GM21360 (cell line): ENCODE measurements at regions not wholly inside any gene's neighbourhood (a gene's known extent, or its start where the extent isn't known, plus 50 kb on each side); places are given as distances from the start of the nearest gene placed in this dataset.
"Not testable (repeated sequence)": the region's sequence is repeated elsewhere in the genome, so short reads cannot be mapped to it uniquely, and the experiment has no call there.

Experiments
- ATAC-seq: cut with Tn5 transposase; IDR thresholded peaks from one replicate; pipeline ENCODE4 v1.9.1; 2021; ENCODE audit warnings: mild to moderate bottlenecking, moderate library complexity; ENCODE audit not compliant: unreplicated experiment

DNA sequence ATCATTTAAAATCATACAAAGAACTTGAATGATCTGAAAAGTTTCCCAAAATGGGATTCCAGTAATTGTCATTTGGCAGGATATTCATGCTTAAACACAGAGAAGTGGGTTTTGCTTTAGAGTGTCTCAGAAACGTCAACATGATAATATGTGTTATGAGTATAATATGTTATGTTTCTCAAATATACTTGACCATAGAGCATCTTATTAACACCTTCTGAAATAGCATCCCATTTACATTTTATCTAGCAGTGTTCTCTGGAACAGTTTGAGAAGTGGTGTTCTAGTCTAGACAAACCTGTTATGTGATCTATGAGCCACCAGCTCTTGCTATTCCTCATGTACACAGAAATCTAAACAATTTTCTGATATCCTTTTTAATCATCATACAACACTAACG, 588.8 kb upstream of the PBX1 start:
- ATAC-seq, result no peak

DNA sequence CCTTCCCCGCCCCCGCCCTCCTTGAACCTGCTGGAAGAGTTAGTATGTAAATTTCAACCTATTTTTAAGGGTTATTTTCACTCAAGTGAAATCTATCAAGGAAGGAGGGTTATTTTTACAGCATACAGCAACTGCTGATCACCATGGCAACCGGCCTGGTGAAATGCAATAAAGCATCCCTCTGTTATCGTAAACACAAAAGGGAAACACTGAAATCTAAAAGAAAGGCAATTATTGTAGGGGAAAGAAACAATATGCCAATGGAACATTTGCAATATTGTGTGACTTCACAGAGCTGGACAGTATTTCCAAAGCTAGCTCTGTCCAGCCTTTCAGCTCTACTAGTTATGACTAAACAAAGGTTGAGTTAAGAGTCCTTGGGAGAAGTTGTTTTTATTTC, 588.3 kb upstream of the PBX1 start:
- ATAC-seq, result no peak

DNA sequence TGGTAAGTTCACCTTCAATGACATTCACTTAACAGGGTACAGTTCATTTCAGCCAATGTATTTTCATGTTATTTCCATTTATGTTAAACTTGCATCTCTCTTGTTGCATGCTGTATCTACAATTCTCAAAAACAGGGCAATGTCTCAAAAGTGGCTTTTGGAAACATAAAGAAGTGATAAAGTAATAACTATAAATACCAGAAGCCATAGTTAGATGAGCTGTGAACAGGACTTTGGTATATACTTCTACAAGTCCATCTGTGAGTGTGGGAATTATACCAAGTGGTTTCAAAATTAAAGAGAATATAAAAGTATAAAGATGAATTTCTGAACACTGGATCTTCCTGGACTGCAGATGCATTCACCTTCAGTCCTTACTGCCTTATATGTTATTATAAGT, 585.4 kb upstream of the PBX1 start:
- no peak for ATAC-seq

DNA sequence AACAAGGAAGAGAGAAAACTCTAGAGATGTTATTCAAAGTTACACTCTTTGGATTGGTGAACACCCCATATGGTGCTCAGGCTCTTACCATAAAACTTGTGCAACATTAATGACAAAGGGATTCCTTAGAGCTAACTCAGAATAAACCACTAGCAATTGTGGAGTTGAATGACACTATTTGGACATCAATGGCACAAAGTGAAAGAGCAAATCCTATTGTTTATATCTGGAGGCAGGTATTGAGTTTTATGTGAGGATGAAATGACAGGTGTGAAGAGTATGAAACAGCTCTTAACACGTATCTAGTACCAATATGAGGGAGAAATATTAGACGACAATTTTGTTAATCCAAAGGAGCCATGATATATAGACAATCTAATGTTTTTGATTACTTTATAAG, 584.9 kb upstream of the PBX1 start:
- ATAC-seq, result no peak

DNA sequence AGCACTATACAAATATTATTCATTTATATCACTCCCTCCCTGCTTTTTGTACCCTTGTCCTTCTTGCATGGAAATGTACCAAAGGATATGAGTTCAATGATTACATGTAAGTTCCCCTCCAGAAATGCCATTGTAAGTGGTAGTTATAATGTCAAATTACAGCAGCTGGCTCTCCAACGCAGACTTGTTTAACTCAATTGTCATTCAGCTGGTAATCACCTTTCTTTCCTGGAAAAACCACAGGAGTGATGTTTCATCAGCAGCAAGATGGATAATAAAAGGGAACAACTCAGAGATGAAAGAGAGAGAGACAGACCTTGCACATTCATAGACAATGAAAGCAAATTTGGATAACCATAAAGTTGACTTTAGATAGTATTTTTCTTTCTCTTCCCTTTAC, 578.6 kb upstream of the PBX1 start:
- ATAC-seq, result no peak

- ATAC-seq, result no peak
Measured at GRCh38 chr1:163981500-163982030, 577.4 kb upstream of the PBX1 start.

GRCh38 chr1:163983097-163983496, 575.9 kb upstream of the PBX1 start:
- ATAC-seq, result no peak

DNA sequence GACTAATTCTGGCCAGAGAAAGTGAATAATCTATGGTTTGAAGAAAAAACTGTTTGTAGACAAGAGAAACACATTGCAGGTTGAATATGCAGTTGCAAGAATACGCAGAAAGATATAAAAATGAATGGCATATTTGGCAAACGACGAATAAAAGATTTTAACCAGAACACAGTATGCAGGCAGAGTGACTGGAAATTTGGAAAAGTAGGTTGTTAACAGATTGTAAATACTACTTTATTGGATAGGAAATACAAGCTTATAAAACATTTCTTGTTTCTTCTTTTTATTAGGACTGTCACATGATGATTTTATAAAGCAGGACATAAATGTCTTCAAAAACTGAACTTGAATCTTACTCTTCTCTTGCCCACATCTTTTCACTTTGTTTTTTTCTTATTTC, 573.3 kb upstream of the PBX1 start:
- no peak for ATAC-seq

GRCh38 chr1:163999131-163999530, 559.9 kb upstream of the PBX1 start:
- no peak for ATAC-seq

DNA sequence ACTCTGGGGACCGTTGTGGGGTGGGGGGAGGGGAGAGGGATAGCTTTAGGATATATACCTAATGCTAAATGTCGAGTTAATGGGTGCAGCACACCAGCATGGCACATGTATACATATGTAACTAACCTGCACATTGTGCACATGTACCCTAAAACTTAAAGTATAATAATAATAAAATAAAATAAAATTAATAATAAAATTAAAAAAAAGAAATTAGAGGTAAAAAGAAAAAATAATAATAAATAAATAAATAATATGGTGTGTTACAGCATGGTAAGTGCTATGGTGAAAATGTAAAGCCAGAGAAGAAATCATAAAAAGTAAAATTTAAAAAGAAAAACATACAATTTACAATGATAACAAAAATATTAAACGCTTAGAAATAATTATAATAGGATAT, 552.8 kb upstream of the PBX1 start:
- ATAC-seq, result not testable (repeated sequence)

GRCh38 chr1:164006621-164007020, 552.4 kb upstream of the PBX1 start:
- ATAC-seq, result no peak

DNA sequence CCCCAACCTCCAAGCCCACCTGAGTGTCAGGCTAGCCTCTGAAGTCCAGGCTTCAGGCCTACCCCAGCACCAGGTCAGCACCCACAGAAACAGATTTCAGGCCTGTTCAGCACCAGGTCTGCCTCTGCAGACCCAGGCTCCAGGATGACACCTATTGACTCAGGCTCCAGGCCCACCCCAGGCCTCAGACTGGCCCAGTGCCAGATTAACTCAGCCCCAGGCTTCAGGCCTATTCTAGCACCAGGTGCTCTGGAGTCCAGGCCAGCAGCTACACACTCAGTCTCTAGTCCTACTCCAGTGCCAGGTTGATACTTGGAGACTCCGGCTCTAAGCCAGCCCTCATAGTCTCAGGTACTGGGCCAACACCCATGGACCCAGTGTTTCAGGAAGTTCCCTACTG, 541.7 kb upstream of the PBX1 start:
- ATAC-seq, result no peak

DNA sequence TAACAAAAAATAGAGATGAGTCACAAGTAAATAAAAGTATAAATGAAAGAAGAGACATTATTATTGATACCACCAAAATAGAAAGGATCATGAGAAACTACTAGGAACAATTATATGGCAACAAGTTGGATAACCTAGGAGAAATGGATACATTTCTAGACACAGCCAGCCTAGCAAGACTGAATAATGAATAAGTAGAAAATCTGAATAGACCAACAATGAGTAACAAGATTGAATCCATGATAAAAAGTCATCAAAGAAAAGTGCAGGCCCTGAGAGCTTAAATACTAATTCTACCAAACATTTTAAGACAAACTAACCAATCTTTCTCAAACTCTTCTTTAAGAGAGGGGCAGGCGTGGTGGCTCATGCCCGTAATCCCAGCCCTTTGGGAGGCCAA, 538.6 kb upstream of the PBX1 start:
- no peak for ATAC-seq

DNA sequence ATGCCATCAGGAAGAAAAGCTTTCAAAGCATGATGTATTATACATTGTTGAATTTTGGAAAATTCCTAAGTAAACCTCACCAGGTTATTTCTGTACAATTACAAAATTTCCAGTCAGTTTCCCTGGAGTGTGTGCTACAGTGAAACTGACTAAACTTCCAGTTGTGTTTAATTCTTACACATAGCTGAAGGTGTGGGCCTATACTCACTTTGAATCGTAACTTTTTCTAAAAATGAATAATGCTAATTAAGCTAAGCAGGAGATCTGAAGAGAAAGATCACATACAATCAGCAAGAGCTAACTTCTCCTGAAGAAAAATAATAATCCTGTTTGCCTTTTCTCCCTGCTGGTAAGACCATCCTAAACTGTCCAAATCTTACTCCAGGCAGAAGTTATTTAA, 537.2 kb upstream of the PBX1 start:
- no peak for ATAC-seq

DNA sequence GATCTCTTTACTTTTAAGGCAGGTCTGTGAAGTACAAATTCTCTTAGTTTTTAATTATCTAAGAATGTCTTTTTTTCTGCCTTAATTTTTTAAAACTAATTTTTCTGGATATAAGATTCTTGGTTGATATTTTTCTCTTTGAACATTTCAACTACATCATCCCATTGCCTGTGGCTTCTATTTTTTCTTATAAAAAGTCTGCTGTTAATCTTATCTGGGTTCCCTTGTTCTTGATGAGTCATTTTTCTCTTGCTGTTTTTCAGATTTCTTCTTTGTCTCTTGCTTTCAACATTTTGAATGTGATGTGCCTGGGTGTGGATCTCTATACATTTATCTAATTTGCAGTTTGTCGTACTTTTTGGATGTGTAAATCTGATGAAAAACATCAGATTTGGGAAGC, 525.2 kb upstream of the PBX1 start:
- no peak for ATAC-seq

- no peak for ATAC-seq
Measured at GRCh38 chr1:164040754-164041153, 518.2 kb upstream of the PBX1 start.

DNA sequence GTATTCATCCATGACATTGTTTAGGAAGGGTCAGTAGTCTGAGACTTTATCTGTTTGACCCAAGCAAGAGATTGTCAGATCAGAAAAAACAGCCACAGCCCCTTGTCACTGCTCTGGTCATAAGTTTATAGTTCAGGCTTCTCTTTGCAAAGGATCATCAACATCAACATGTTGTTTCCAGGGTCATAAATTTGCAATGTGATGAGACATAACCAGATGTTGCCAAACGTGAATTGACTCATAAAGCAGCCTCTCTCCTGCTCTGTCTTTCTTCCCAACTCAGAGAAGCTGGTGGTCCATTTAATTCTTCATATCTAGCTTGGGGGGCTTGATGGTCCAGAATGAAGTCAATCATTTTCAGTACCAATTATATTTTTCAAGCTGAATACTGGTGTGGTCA, 507.2 kb upstream of the PBX1 start:
- no peak for ATAC-seq

DNA sequence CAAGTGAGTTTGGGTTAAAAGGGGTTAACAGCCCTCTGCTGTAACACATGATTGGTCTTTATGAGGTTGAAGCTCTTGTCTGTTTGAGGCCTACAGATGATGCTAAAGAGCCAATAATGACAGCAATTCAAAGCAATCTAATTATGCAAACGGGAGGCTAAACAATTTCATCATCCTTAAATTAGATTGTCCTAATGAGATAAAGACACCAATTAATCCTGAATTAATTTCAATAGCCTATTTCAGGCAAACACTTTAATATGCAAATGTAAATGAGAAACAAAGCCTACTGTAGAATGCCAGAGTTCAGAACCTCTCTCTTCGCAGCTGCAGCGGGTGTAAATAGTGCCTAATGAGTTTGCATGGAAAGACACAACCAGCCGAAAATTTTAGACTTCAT, 504.7 kb upstream of the PBX1 start:
- ATAC-seq, result no peak

DNA sequence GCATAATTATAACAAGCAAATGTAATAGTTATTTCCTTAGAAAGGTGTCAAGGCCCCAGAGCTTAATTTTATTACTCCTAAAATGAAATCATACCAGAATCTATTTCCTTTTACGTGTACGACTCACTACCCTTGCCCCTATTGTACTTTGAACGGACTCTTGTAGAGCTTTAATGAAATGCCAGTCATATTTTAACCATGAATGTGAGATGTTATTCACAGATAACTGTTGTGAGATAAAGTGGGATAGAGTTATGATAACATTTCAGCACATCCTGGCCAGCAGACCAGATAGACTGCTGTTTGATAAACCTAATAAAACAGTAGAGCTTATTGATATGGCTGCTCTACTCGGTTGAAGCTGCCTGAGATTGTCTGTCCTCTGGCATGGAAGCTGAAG, 500.8 kb upstream of the PBX1 start:
- ATAC-seq, result no peak

DNA sequence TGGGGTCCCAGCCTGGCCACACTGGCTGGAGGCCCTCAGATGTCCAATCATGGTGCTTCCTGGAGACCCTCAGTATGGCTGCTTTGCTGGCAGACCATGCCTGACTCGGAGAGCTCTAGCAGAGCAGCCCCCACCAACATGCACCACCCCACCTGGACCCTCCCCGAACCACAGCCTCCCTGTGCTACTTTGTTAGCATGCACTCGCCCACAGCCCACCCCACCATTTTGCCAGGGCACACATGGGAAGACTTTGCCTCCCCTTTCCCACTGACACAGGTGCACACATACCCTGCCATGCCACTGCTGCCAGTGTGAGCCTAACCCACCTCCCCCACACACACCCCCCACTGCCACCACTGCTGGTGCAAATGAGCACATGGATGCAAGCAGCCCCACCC, 497.5 kb upstream of the PBX1 start:
- ATAC-seq, result no peak

DNA sequence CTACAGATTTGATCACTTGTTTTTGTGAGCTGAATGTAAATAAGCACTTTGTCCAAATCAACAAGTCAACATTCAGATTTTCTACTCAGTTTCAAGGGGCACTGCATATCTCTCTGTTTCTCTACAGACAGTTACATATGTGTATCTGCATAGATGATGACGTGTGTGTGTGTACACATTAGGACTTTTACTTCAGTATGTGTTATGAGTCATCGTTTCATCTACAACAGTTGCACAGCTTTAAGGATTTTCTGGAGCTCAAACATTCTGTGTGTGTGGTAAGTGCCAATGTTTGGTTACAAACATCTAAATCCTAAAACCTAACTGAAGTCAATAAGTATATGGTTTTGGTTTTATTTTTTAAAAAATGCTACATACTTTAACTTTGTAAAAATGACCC, 494.5 kb upstream of the PBX1 start:
- ATAC-seq, result no peak

DNA sequence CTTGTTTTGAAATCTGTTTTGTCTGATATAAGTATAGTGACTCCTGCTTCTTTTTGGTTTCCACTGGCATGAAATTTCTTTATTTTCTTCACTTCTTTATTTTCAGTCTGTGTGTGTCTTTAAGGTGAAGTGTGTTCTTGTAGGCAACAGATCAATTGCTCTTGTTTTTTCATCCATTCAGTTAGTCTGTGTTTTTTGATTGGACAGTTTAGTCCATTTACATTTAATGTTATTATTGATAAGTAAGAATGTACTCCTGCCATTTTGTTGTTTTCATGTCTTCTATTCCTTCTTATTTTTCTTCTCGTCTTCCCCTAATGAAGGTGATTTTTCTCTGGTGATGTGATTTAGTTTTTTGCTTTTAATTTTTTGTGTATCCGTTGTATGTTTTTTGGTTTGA, 487.7 kb upstream of the PBX1 start:
- ATAC-seq, result no peak

GRCh38 chr1:164086832-164087231, 472.2 kb upstream of the PBX1 start:
- ATAC-seq, result no peak

DNA sequence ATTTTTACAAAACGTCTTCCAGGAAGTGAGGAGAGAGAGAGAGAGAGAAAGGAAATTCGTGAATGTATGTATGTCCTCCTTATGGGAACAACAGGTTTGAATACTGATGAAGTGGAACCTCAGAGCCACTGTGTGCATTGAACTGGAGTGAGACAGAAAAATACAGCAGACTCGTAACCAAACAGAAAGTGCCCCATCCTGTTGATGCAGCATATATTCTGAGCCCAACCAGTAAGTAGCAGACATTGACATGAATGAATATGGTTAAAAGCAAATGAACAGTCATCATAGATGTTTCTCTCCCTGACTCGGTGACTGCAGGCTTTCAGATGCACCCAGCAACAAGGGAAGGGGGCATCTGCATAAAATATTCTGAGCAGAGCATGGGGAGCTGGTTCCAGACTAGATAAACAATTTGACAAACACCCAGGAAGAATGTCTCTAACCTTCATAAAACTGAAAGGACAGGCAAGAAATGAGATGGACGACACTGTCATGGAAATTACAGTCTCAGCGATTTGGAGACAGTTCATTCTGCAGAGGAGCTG, 471.0 kb upstream of the PBX1 start:
- no peak for ATAC-seq
